Stimulated activated CD4-positive, alpha-beta T cell treated with anti-CD3 and anti-CD28 coated beads, Interleukin-4, amount 100 ng/mL, for 24 hours (primary cell): ENCODE measurements at regions not wholly inside any gene's neighbourhood (a gene's known extent, or its start where the extent isn't known, plus 50 kb on each side); places are given as distances from the start of the nearest gene placed in this dataset.

Experiments
- DNase-seq: peaks from one replicate; pipeline ENCODE4 v3.0.0-alpha.2; 2020

GRCh38 chr1:29639741-29640427 is 403.6 kb downstream of the PTPRU start:
- no peak for DNase-seq

DNA sequence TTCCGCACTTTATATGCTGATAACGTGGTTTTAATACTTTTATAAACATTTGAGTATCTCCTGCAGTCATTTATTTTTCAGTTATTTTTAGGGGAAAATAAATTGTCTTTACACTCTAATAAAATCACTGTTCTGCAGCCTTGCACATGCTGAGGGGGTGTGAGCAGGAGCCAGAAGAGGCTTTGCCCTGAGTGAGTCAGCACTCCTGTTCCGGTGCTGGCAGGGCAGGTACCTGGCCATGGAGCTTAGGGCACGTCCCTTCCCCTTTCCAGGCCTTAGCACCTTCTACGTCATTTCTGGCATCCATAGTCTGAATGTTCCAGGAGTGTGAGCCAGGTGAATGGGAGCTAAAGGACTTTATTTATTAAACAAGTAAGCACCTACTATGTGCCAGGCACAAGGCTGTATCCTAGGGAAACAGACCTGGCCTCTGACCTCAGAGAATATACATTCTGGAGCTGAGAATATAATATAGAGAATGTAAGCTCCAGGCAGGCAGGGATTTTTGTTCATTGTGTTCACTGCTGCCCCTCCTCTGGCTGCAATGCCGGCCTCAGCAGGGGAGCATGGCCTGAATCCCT is 402.9 kb downstream of the PTPRU start:
- DNase-seq, result no peak

GRCh38 chr1:29638281-29638680 is 402.0 kb downstream of the PTPRU start:
- no peak for DNase-seq

GRCh38 chr1:29636936-29637335 is 400.6 kb downstream of the PTPRU start:
- DNase-seq, result no peak

DNA sequence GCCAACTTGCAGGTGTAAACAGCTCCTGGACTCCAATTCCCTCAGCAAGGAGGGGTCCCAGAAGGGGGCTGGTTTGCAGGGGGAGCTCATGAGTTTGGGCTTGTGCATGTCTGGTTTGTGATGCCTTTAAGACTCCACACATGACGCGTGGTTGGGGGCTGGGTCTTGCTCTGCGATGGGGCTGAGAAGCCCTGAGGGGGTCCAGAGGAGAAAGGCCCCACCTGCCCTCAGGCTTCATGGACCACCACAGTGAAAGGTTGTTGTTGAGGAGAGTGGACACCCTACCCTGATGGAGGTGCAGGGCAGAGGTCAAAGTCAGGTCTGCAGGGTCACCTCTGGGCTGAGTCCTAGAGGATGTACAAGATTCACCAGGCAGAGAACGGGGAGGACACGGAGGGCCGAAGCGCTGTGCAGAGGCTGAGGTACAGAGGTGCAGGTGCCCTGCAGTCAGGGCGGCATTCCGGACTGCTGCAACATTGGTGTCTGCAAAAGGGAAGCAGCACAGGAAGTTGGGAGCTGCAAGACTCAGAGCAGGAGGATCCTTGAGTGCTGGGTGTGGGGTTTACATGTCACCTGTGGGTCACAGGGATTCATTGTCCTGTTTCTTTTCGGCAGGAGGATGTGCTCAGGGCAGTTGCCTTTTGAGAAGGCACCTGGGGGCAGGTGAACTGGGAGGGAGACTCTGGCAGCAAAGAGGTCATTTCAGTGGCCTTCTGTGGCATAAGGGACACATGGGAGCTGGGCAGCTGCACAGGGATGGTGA is 399.4 kb downstream of the PTPRU start:
- no peak for DNase-seq

- no peak for DNase-seq
Measured at GRCh38 chr1:29634746-29635335, 398.5 kb downstream of the PTPRU start.

DNA sequence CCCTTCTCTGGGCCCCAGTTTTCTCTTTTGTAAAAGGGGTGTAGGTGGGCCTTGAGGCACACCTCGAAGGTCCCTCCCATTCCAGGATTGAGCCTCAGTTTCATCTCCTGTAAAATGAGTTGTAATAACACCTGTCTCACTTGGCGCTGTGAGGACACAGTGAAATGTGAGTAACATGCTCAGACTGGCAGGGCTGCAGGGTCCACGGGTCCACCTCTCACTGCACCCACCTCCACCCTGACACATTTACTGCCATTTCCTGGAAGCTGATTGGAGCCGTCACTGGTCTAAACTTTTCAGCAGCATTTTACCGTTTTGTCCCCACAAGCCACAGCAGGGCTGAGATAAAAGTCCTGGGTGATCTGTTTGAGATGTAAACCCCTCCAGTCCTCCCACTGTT is 398.0 kb downstream of the PTPRU start:
- DNase-seq, result no peak

DNA sequence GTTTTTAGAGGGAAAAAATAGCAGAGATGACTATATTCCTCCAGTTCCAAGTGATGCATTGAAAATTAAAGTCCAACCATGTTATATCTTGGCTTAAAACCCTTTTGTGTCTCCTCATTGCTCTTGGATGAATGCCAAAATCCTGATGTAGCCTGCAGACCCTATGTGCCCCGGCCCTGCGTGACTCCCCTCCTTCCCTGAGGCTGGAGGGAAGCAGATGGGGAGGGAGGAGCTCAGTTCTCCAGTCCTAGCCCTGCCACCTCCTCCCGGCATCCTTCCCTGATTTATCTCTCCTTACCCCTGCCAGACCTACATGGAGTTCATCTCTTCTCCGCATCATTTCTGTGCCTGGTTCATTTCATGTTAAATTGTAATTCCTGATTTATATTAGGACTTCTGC is 397.4 kb downstream of the PTPRU start:
- DNase-seq, result no peak

- DNase-seq, result no peak
Measured at GRCh38 chr1:29632806-29633615, 396.7 kb downstream of the PTPRU start.

- DNase-seq, result no peak
Measured at GRCh38 chr1:29631836-29632805, 395.8 kb downstream of the PTPRU start.

GRCh38 chr1:29631361-29631760 is 395.0 kb downstream of the PTPRU start:
- DNase-seq, result no peak

DNA sequence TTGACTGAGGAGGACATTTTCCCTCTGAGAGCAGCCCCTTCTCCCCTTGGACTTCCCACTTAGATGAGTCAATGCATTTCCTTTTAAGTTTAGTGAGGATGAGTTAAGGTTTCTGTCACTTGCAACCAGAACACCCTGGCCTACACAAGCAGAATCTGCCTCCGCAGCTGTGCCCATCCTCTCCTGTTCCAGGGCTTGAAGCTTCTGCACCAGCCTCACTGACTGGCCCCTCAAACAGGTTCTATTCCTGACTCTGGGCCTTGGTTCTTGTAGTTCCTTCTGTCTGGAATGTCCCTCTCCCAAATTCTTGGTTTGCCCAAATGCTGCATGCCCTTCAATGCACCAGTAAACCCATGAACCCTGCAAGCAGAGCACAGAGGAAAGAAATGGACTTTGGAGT is 394.4 kb downstream of the PTPRU start:
- no peak for DNase-seq

- no peak for DNase-seq
Measured at GRCh38 chr1:29629814-29630516, 393.6 kb downstream of the PTPRU start.

DNA sequence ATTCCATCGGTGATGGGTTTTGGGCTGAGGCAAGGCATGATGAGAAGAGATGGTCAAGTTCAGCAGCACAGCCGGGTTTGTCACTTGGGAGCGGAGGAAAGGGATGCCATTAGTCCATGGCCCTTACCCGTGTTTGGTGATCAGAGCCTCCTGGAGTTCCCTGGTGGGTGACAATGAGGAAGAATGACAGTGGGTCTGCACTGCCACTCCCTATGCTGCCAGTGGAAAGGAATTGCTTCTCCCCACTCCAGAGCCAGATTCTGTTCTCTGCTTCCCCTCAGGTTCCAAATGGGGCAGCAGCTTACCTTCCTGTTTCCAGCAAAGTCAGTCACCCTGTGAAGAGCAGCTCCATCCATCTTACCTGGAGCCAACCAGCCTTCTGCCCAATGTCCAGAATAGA is 393.1 kb downstream of the PTPRU start:
- no peak for DNase-seq

GRCh38 chr1:29628190-29628589 is 391.9 kb downstream of the PTPRU start:
- no peak for DNase-seq

GRCh38 chr1:29626726-29627125 is 390.4 kb downstream of the PTPRU start:
- DNase-seq, result no peak

- DNase-seq, result no peak
Measured at GRCh38 chr1:29626066-29626465, 389.7 kb downstream of the PTPRU start.

GRCh38 chr1:29625084-29625420 is 388.7 kb downstream of the PTPRU start:
- DNase-seq, result no peak

- no peak for DNase-seq
Measured at GRCh38 chr1:29624320-29625083, 388.2 kb downstream of the PTPRU start.

- DNase-seq, result no peak
Measured at GRCh38 chr1:29623501-29623900, 387.2 kb downstream of the PTPRU start.
